Ishikawa (cell line): ENCODE measurements at regions not wholly inside any gene's neighbourhood (a gene's known extent, or its start where the extent isn't known, plus 50 kb on each side); places are given as distances from the start of the nearest gene placed in this dataset.
A peak's percentile ranks its signal among the peaks of the same experiment; 100 is the strongest.

ENCODE experiments used
- CEBPB ChIP-seq: IDR thresholded peaks from 2 replicates; pipeline ENCODE4 v1.6.1; 2012
- EP300 ChIP-seq: IDR thresholded peaks from 2 replicates; pipeline ENCODE4 v1.6.1; 2012; ENCODE audit warnings: borderline replicate concordance
- FOXM1 ChIP-seq: IDR thresholded peaks from 2 replicates; pipeline ENCODE4 v1.6.1; 2012; ENCODE audit warnings: low read depth, borderline replicate concordance
- NFIC ChIP-seq: IDR thresholded peaks from 2 replicates; pipeline ENCODE4 v1.6.1; 2012
- TAF1 ChIP-seq: IDR thresholded peaks from 2 replicates; pipeline ENCODE4 v1.6.1; 2012; ENCODE audit warnings: low read depth, mild to moderate bottlenecking
- TCF12 ChIP-seq: IDR thresholded peaks from 2 replicates; pipeline ENCODE4 v1.6.1; 2012; ENCODE audit warnings: low read depth
- TEAD4 ChIP-seq: IDR thresholded peaks from 2 replicates; pipeline ENCODE4 v1.6.1; 2012
- YY1 ChIP-seq: IDR thresholded peaks from 2 replicates; pipeline ENCODE4 v1.6.1; 2012; ENCODE audit warnings: low read depth
- ZBTB7A ChIP-seq: IDR thresholded peaks from 2 replicates; pipeline ENCODE4 v1.6.1; 2012; ENCODE audit warnings: low read depth

DNA sequence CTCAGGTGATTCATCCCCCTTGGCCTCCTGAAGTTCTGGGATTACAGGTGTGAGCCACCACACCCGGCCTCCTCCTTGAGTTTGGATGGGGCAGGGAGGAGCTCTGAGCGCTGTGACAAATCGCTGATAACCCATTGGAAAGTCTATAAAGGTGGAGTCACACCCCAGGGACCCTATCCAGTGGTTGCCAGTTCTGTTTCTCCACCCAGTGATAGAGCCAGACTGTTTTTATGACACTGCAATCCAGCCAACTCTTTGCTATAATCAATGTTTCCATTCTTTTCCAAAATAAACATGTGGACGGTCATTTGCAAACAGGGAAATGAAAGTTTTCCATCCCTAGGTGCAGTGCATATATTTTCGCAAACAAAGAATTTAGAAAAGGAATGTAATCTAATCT is 142.0 kb upstream of the PELI2 start:
- peak; percentile 76; the same call in 1 of the 2 replicates for TF ChIP-seq FOXM1
- no peak for TF ChIP-seq ZBTB7A
- TF ChIP-seq TAF1 = no peak
- TF ChIP-seq YY1 = no peak
- TF ChIP-seq CEBPB = no peak
- TF ChIP-seq TEAD4 = peak; percentile 16; the same call in 1 of the 2 replicates
- TF ChIP-seq NFIC = peak; percentile 57
- peak; percentile 47 for TF ChIP-seq TCF12
- peak; percentile 77 for TF ChIP-seq EP300
